SK-N-SH (cell line): ENCODE measurements at regions not wholly inside any gene's neighbourhood (a gene's known extent, or its start where the extent isn't known, plus 50 kb on each side); places are given as distances from the start of the nearest gene placed in this dataset.
A peak's percentile ranks its signal among the peaks of the same experiment; 100 is the strongest.

Experiments
- CTCF ChIA-PET: fragments of 300-600, 350-600 bp; formaldehyde crosslinking; extraction: SDS; loops from one replicate; lab custom pipeline; 2021; lab: Yijun Ruan, JAX
- POLR2A ChIA-PET: fragments of 350-600 bp; sonication (Branson Sonifier 250); formaldehyde crosslinking; extraction: SDS; loops from one replicate; lab custom pipeline; 2020; ENCODE audit warnings: antibody characterized with exemption, inconsistent platforms; lab: Yijun Ruan, JAX
- DNase-seq: peaks from one replicate; pipeline ENCODE4 v3.0.0; 2012
- H2AFZ ChIP-seq: fragments of 200-600 bp; sonication (generic); 2 replicates; pipeline ENCODE4 v1.8.1; 2016; ENCODE audit warnings: antibody characterized with exemption, mild to moderate bottlenecking, low read depth
- H3F3A ChIP-seq: fragments of 200-600 bp; sonication (generic); replicated peaks from 2 replicates; pipeline ENCODE3; 2016; ENCODE audit warnings: antibody characterized with exemption, mild to moderate bottlenecking; ENCODE audit not compliant: insufficient read depth
- H3K27ac ChIP-seq, 2 experiments: fragments of 200-500 bp in 1 of 2; fragments of 200-600 bp in 1 of 2; sonication (Bioruptor generic) in 1 of 2; sonication (generic), shearing (Covaris generic) in 1 of 2; 2 replicates each; pipeline versions ENCODE4 v1.5.1 to v1.6.1; 2014 to 2016; ENCODE audit warnings: low read depth in 2 of 2, inconsistent platforms in 1 of 2, low read length in 1 of 2, mild to moderate bottlenecking in 1 of 2, mixed read lengths in 1 of 2
- H3K27me3 ChIP-seq: fragments of 200-600 bp; sonication (generic), shearing (Covaris generic); 2 replicates; pipeline ENCODE4 v1.6.1; 2016; ENCODE audit warnings: mixed run types; ENCODE audit not compliant: insufficient read depth
- H3K36me3 ChIP-seq, 2 experiments: fragments of 200-500 bp in 1 of 2; fragments of 200-600 bp in 1 of 2; sonication (Bioruptor generic) in 1 of 2; sonication (generic) in 1 of 2; replicated peaks in 1 of 2; 2 replicates each; pipeline versions ENCODE3 to v1.5.1; 2014 to 2016; ENCODE audit warnings: low read length in 1 of 2, mild to moderate bottlenecking in 1 of 2; ENCODE audit not compliant: insufficient read depth in 2 of 2, control insufficient read depth in 1 of 2
- H3K4me1 ChIP-seq, 2 experiments: fragments of 200-500 bp in 1 of 2; fragments of 200-600 bp in 1 of 2; sonication (Bioruptor generic) in 1 of 2; sonication (generic), shearing (Covaris generic) in 1 of 2; 2 replicates each; pipeline versions ENCODE4 v1.5.1 to v1.6.1; 2014 to 2016; ENCODE audit warnings: low read depth in 1 of 2, low read length in 1 of 2, mixed run types in 1 of 2; ENCODE audit not compliant: insufficient read depth in 2 of 2, control insufficient read depth in 1 of 2
- H3K4me2 ChIP-seq: fragments of 200-600 bp; sonication (generic), shearing (Covaris generic); 2 replicates; pipeline ENCODE4 v1.6.1; 2017; ENCODE audit warnings: mixed run types
- H3K4me3 ChIP-seq, 2 experiments: fragments of 200-500 bp in 1 of 2; fragments of 200-600 bp in 1 of 2; sonication (Bioruptor generic) in 1 of 2; sonication (generic), shearing (Covaris generic) in 1 of 2; 2 replicates each; pipeline versions ENCODE4 v1.5.1 to v1.8.1; 2014 to 2016; ENCODE audit warnings: low read depth in 2 of 2, inconsistent platforms in 1 of 2, low read length in 1 of 2, mild to moderate bottlenecking in 1 of 2, mixed read lengths in 1 of 2, moderate library complexity in 1 of 2
- H3K79me2 ChIP-seq: fragments of 200-600 bp; sonication (generic); 2 replicates; pipeline ENCODE4 v1.8.1; 2017; ENCODE audit warnings: mild to moderate bottlenecking; ENCODE audit not compliant: insufficient read depth
- H3K9ac ChIP-seq: fragments of 200-600 bp; sonication (generic); 2 replicates; pipeline ENCODE4 v1.6.1; 2017; ENCODE audit warnings: mixed run types
- H3K9me2 ChIP-seq: fragments of 200-600 bp; sonication (generic); 2 replicates; pipeline ENCODE4 v1.6.1; 2017; ENCODE audit warnings: mixed run types
- H3K9me3 ChIP-seq: fragments of 200-600 bp; sonication (generic); 2 replicates; pipeline ENCODE4 v1.6.1; 2017; ENCODE audit warnings: mixed run types, mild to moderate bottlenecking, moderate library complexity
- H4K20me1 ChIP-seq: fragments of 200-600 bp; sonication (generic); 2 replicates; pipeline ENCODE4 v1.6.1; 2017; ENCODE audit warnings: mild to moderate bottlenecking, mixed run types; ENCODE audit not compliant: insufficient read depth
- CTCF ChIP-seq: fragments of 200-600 bp; sonication (generic); IDR thresholded peaks from 2 replicates; pipeline ENCODE4 v1.6.1; 2017; ENCODE audit warnings: antibody characterized with exemption, mild to moderate bottlenecking, moderate library complexity
- EP300 ChIP-seq, 2 experiments: IDR thresholded peaks; 2 replicates each; pipeline versions ENCODE4 v1.4.0 to v1.6.1; 2012; ENCODE audit warnings: borderline replicate concordance in 1 of 2, low read depth in 1 of 2, low read length in 1 of 2
- FOSL2 ChIP-seq: IDR thresholded peaks from 2 replicates; pipeline ENCODE4 v1.4.0; 2012; ENCODE audit warnings: low read depth, mild to moderate bottlenecking, moderate library complexity, borderline replicate concordance
- GATA2 ChIP-seq: sonication (generic); formaldehyde crosslinking; IDR thresholded peaks from 2 replicates; pipeline ENCODE4 v1.5.0; 2020; ENCODE audit warnings: mild to moderate bottlenecking, missing genetic modification reagents
- JUND ChIP-seq: IDR thresholded peaks from 2 replicates; pipeline ENCODE4 v1.4.0; 2012
- NFIC ChIP-seq: IDR thresholded peaks from 2 replicates; pipeline ENCODE4 v1.4.0; 2012; ENCODE audit warnings: borderline replicate concordance
- RAD21 ChIP-seq: IDR thresholded peaks from 2 replicates; pipeline ENCODE4 v1.6.1; 2012; ENCODE audit warnings: mild to moderate bottlenecking, low read length
- RCOR1 ChIP-seq: fragments of 150-350 bp; IDR thresholded peaks from 2 replicates; pipeline ENCODE4 v1.6.1; 2017; ENCODE audit warnings: antibody characterized with exemption, low read length
- REST ChIP-seq: IDR thresholded peaks from 2 replicates; pipeline ENCODE4 v1.6.1; 2012; ENCODE audit warnings: mild to moderate bottlenecking, low read depth, low read length, moderate library complexity
- SMC3 ChIP-seq: IDR thresholded peaks from 2 replicates; pipeline ENCODE4 v1.6.1; 2012; ENCODE audit warnings: low read depth, low read length, improper control_type of control experiment
- TEAD4 ChIP-seq: IDR thresholded peaks from 2 replicates; pipeline ENCODE4 v1.4.0; 2012; ENCODE audit warnings: mild to moderate bottlenecking, borderline replicate concordance; ENCODE audit not compliant: insufficient read depth
- WGBS: methylation state at CpG from one replicate; pipeline ENCODE4 v1.1.6; 2017; ENCODE audit warnings: low lambda C conversion rate; 5-methylcytosine and 5-hydroxymethylcytosine counted together
- TF ChIP-seq, protein P1 (sequence below): fragments of 150-350 bp; IDR thresholded peaks from 2 replicates; pipeline ENCODE4 v1.6.1; 2017; ENCODE audit warnings: antibody characterized with exemption, low read length, low read depth, borderline replicate concordance
- TF ChIP-seq, protein P2 (sequence below): IDR thresholded peaks from 2 replicates; pipeline ENCODE4 v1.4.0; 2012; ENCODE audit warnings: low read depth, borderline replicate concordance

DNA sequence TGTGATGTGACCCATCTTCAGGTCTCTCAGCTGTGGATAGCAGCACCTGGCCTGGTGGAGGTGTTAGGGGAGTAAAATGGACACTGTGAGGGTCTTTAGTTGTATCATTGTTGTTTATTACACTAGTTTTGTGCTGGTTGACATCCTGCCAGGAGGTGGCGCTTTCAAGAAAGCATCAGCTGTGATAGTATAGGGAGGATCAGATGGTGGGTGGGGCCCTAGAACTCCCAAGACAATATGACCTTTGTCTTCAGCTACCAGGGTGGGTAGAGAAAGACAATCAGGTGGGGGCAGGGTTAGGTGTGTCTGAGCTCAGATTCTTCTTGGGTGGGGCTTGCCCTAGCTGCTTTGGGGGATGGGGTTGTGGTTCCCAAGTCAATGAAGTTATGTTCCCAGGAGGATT lies 162.8 kb downstream of the PPP1R2C start:
- ChIA-PET CTCF (interaction anchor here (1.1 to 1.3 kb wide), 2 partner anchors 9 to 190 kb away, joined by 3 to 7 read pairs; no protein-coding TSS in a partner anchor), POLR2A (no interaction called here)
- Histone ChIP-seq H3K27ac (no peak overlapping the region), H3K4me1 (no peaks in the 10 kb centered on the region), H4K20me1 (no peaks in the 10 kb centered on the region), H2AFZ (no peak overlapping the region), H3K79me2 (no peaks in the 10 kb centered on the region), H3K4me3 (no peak overlapping the region), H3K27me3 (no peaks in the 10 kb centered on the region), H3K9me3 (no peaks in the 10 kb centered on the region), H3K36me3 (no peaks in the 10 kb centered on the region), H3K9me2 (no peaks in the 10 kb centered on the region), H3K4me2 (no peak overlapping the region), H3F3A (no peaks in the 10 kb centered on the region), H3K9ac (no peak overlapping the region)
- no peak for DNase-seq
- TF ChIP-seq RAD21 (peak; percentile 11; the same call in 1 of the 2 replicates), TEAD4 (no peak), GATA2 (CRISPR knock-in tag) (no peak), SMC3 (no peak), CTCF (peak; percentile 41), FOSL2 (no peak), JUND (no peak), NFIC (no peak), REST (no peak), RCOR1 (no peak), EP300 (IDR thresholded peaks at IDR 0.05; ENCODE audit: borderline replicate concordance in 1 of 2, low read depth in 1 of 2, low read length in 1 of 2) (no peak)
- TF ChIP-seq, protein P1, sequence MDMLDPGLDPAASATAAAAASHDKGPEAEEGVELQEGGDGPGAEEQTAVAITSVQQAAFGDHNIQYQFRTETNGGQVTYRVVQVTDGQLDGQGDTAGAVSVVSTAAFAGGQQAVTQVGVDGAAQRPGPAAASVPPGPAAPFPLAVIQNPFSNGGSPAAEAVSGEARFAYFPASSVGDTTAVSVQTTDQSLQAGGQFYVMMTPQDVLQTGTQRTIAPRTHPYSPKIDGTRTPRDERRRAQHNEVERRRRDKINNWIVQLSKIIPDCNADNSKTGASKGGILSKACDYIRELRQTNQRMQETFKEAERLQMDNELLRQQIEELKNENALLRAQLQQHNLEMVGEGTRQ = no peak
- TF ChIP-seq, protein P2, sequence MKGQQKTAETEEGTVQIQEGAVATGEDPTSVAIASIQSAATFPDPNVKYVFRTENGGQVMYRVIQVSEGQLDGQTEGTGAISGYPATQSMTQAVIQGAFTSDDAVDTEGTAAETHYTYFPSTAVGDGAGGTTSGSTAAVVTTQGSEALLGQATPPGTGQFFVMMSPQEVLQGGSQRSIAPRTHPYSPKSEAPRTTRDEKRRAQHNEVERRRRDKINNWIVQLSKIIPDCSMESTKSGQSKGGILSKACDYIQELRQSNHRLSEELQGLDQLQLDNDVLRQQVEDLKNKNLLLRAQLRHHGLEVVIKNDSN = no peak
- WGBS = 6% methylated on average over 1 of the region's 1 CpG
